Astrocyte of the spinal cord (primary cell): ENCODE measurements at regions not wholly inside any gene's neighbourhood (a gene's known extent, or its start where the extent isn't known, plus 50 kb on each side); places are given as distances from the start of the nearest gene placed in this dataset.

Experiments used
- DNase-seq: peaks from one replicate; pipeline ENCODE4 v3.0.0; 2011; ENCODE audit warnings: low read depth, low spot score
- H3K4me3 ChIP-seq: 2 replicates; pipeline ENCODE4 v1.5.1; 2011; ENCODE audit warnings: low read depth, mild to moderate bottlenecking, low read length, moderate library complexity
- CTCF ChIP-seq: IDR thresholded peaks from 2 replicates; pipeline ENCODE4 v1.5.1; 2012; ENCODE audit warnings: low read depth, mild to moderate bottlenecking, low read length, inconsistent platforms
- in situ Hi-C: cut with HindIII; loops from 2 replicates; pipeline ENCODE4 v1.10.0; 2017; ENCODE audit warnings: low sequenced_read_pairs

GRCh38 chr5:110262749-110263148 is 463.7 kb downstream of the TMEM232 start:
- H3K4me3 ChIP-seq: no peak overlapping the region
- in situ Hi-C loops: no loop called here
- TF ChIP-seq CTCF: no peak
- peak; percentile 54 for DNase-seq

GRCh38 chr5:110264661-110265060 is 461.8 kb downstream of the TMEM232 start:
- no peak overlapping the region for H3K4me3 ChIP-seq
- in situ Hi-C loops: no loop called here
- DNase-seq: no peak
- TF ChIP-seq CTCF: no peak

- DNase-seq: no peak
- no peak overlapping the region for H3K4me3 ChIP-seq
- no peak for TF ChIP-seq CTCF
- in situ Hi-C loops: no loop called here
Measured at GRCh38 chr5:110265162-110265561, 461.3 kb downstream of the TMEM232 start.

- in situ Hi-C loops: no loop called here
- DNase-seq: no peak
Measured at GRCh38 chr5:110267714-110268113, 458.8 kb downstream of the TMEM232 start.

GRCh38 chr5:110268283-110268682 is 458.2 kb downstream of the TMEM232 start:
- no peak overlapping the region for H3K4me3 ChIP-seq
- no peak for TF ChIP-seq CTCF
- no peak for DNase-seq
- in situ Hi-C loops: no loop called here

More at GRCh38 chr5:110267714-110268113, 458.8 kb downstream of the TMEM232 start:
- no peak overlapping the region for H3K4me3 ChIP-seq
- TF ChIP-seq CTCF: no peak

GRCh38 chr5:110268985-110269384 is 457.5 kb downstream of the TMEM232 start:
- H3K4me3 ChIP-seq: no peak overlapping the region
- no peak for TF ChIP-seq CTCF
- in situ Hi-C loops: no loop called here
- DNase-seq: no peak
